Erythroblast (primary cell): ENCODE measurements at regions not wholly inside any gene's neighbourhood (a gene's known extent, or its start where the extent isn't known, plus 50 kb on each side); places are given as distances from the start of the nearest gene placed in this dataset.

Experiments used
- DNase-seq, 2 experiments: peaks; one replicate each; lab custom pipeline; 2025; lab: John Stamatoyannopoulos, UW
- GATA1 ChIP-seq: IDR thresholded peaks from 2 replicates; pipeline ENCODE4 v1.6.1; 2011; ENCODE audit warnings: low read depth, mild to moderate bottlenecking, control low read depth, low read length, moderate library complexity
- POLR2A ChIP-seq: IDR thresholded peaks from 2 replicates; pipeline ENCODE4 v1.6.1; 2011; ENCODE audit warnings: mild to moderate bottlenecking, low read length

GRCh38 chr9:13330396-13331004 is 51.0 kb upstream of the MPDZ start:
- DNase-seq: no peak
- TF ChIP-seq POLR2A (no peak), GATA1 (no peak)
